Glomerular visceral epithelial cell (primary cell): ENCODE measurements at regions not wholly inside any gene's neighbourhood (a gene's known extent, or its start where the extent isn't known, plus 50 kb on each side); places are given as distances from the start of the nearest gene placed in this dataset.

ENCODE experiments used
- DNase-seq: peaks from one replicate; pipeline ENCODE4 v3.0.0-alpha.2; 2016; ENCODE audit errors: extremely low spot score

DNA sequence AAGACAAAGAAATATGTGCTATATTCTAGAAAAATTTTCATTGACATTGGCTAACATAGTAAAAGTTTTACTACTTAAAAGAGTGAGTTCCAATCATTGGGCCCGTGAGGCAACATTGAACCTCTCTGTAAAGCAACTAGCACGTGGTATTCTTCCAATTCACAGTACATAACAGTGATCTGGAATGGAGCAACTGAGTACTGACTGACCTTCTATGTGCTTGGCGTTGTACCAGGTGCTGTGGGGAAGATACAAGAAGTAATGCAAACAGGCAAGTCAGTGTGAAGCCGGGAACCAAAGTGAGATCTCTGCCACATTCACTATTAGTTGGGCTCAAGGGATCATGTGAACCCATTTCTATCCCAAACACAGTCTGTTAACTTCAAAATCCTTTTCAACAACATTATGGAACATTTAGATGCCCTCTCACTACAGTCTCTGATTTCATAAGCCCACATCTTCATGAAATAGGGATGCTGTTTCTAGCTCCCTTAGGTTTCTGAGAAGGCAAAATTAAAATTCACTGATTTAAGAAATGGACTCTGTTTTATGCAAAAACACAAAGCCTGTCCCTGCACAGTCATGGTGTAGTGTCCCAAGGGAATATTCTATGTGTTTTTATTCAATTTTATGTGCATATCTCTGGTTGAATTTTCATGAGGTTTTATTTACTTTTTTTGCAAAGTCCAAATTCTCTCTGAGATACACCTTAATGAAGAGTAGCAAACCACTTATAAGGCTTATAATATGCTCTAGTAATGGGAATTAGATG lies 61.8 kb upstream of the NCAM1 start:
- DNase-seq: no peak

DNA sequence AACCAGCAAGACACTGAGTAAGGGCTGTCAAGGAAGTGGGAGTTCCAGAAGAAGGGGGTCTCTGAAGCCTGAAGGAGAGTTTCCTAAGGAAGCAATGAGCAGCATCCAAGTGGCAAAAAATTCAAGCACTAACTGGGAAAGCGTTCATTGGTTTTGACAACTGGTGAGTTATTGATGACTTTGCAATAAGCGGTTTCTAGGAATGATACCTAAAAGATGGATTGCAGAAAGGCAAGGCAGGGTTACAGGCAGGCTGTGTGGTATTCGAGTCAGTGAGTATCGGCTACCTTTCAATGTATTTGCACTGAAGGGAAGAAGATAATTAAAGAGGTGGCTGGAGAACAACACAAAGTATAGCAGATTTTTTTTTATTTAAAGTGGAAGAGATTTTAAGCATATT lies 59.3 kb upstream of the NCAM1 start:
- DNase-seq: no peak

DNA sequence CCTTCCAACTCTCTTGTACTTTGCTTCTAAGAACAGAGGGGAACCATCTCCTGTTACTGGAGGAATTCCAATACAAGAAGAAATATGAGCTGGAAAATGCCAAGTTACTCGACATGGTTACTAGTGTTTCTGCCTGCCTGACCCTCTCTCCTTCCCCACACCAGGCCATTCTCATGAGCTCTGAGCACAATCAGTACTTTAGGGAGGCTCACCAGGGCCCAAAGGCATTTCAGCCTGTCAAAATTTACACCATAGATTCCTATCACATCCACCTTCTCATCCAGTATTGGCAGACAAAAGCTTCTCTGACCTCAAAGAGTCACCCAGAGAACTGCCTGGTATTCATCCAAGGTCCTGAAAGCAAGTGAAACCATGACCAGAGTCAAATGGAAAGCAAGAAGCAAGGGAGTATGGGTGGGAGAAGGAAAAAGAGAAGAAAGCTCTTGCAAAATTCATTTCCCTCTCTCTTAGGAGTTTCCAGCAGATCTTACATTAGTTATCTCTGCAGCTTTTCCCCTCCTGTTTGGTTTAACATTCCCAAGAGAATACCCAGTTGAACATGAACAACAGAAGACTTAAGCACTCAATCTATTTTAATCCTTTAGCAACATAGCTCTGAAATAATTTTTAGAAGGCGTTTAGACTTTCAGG lies 58.7 kb upstream of the NCAM1 start:
- no peak for DNase-seq

DNA sequence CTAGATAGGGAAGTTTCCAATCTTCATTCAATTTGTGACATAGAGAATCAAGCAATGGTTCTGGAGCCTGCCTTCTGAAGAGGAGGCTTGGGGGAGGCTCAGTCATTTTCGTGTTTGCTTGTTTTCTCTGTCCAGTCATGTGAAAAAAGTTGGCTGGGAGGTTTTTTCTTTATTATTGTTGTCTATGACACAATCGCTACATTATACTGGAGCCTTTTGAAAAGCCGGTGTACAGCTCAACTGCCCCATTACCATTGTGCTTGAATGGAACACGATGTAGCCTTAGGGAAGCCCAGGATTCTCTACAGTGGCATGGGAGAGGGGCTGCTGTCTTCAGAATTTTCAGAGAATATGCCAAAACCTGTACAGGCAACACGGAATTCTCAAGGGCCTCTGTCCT lies 57.9 kb upstream of the NCAM1 start:
- DNase-seq: no peak

DNA sequence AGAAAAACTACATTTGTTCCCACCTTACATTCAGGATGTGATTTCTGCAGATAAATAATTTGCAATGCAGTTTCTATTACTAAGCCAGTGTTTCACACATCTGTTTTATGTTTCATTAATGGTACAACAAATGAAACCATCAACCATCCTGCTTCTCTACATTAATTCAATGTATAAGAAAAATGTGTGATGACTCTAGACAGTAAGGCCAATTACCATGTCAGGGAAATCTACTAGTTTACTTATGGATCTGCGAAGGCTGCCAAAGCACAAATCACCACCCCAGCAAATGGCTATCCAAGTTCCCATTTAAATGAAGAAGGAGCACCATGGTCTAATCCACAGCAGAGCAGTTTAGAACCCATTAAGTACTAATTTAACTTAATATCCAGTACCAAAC lies 50.1 kb upstream of the NCAM1 start:
- DNase-seq: no peak
